ENCODE measurements at regions not wholly inside any gene's neighbourhood (a gene's known extent, or its start where the extent isn't known, plus 50 kb on each side); places are given as distances from the start of the nearest gene placed in this dataset.

DNA sequence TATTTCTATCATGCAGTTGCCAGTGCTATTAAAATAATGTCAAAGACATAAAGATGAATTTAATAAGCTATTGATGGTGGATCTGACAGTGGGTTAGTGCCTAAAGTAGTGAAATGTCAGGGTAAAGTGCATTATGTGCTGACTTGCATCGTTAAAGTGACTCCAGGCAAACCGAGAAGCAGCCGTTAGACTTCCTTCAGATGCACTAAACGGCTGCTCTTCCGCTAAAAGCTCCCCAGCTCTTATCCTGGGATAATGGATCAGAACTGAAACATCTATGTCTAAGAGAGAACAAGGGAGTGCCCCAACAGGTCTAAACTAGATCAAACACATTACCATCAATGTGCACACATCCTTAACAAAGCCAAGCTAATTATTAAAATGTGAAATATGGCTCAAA lies 468.2 kb downstream of the NTRK2 start:
- in situ Hi-C loops (cut with MboI) (no loop called here), intact Hi-C loops (cut with micrococcal nuclease) (no loop called here)
- no peaks in the 10 kb centered on the region for H4K20me1 ChIP-seq (replicated peaks; ENCODE audit: control insufficient read depth, insufficient read depth, low read length)
- CTCF ChIA-PET (ENCODE audit: low intra/inter-chr PET ratio) = no interaction called here
- FAIRE-seq (no peak), DNase-seq (ENCODE audit: extremely low read depth in 1 of 4, low spot score in 3 of 4) (no peak), ATAC-seq (no peak)
- H3K9me3 ChIP-seq (replicated peaks; ENCODE audit: control insufficient read depth, insufficient read depth, low read depth, low read length) = no peaks in the 10 kb centered on the region
- no peak overlapping the region for H3K4me2 ChIP-seq (ENCODE audit: insufficient read depth, low read length)
- POLR2A ChIA-PET = no interaction called here
- no TSS peak for BruUV-seq (replicated peaks)
- H3K27ac ChIP-seq (ENCODE audit: extremely low read depth, low read depth, low read length) = no peak overlapping the region
- whole genome bisulfite sequencing (ENCODE audit: insufficient coverage, low coverage, missing lambda C conversion rate) = 0% methylated on average over 5 of the region's 5 CpGs
- no peaks in the 10 kb centered on the region for H3K27me3 ChIP-seq (ENCODE audit: control insufficient read depth in 2 of 2, insufficient read depth in 2 of 2, low read length in 2 of 2)
- no peaks in the 10 kb centered on the region for H3K36me3 ChIP-seq (ENCODE audit: control insufficient read depth, insufficient read depth, low read length)
- no peaks in the 10 kb centered on the region for H3K79me2 ChIP-seq (ENCODE audit: control insufficient read depth, insufficient read depth, low read length)
- no peak for TF ChIP-seq PHTF2 (CRISPR knock-in tag; IDR thresholded peaks at IDR 0.05)
- TF ChIP-seq ZNF695 (CRISPR knock-in tag; IDR thresholded peaks at IDR 0.05) = no peak
- TF ChIP-seq MBD1 (CRISPR knock-in tag; IDR thresholded peaks at IDR 0.05) = no peak
- no peak for TF ChIP-seq SMARCA4 (IDR thresholded peaks at IDR 0.05)
- no peak for TF ChIP-seq RBFOX2 (IDR thresholded peaks at IDR 0.05; ENCODE audit: low read depth, low read length)
- TF ChIP-seq CREB3L1 (IDR thresholded peaks at IDR 0.05; ENCODE audit: borderline replicate concordance, low read depth) = no peak
- no peak for TF ChIP-seq MEIS2 (IDR thresholded peaks at IDR 0.05; ENCODE audit: partially characterized antibody)
- TF ChIP-seq NR4A1 (CRISPR knock-in tag; IDR thresholded peaks at IDR 0.05) = no peak
- no peak for TF ChIP-seq NR4A1 (tag; IDR thresholded peaks at IDR 0.05)
- no peak for TF ChIP-seq ZBTB34 (CRISPR knock-in tag; IDR thresholded peaks at IDR 0.05)
- TF ChIP-seq EP400 (IDR thresholded peaks at IDR 0.05) = no peak
- no peak for TF ChIP-seq SP1 (CRISPR knock-in tag; IDR thresholded peaks at IDR 0.05)
- H3K9me1 ChIP-seq (ENCODE audit: control insufficient read depth, insufficient read depth, low read length) = no peaks in the 10 kb centered on the region
- no peak overlapping the region for H3K4me3 ChIP-seq
- H2AFZ ChIP-seq (ENCODE audit: low read depth, low read length) = no peak overlapping the region
- no peaks in the 10 kb centered on the region for H3K4me1 ChIP-seq (replicated peaks in 1 of 2; ENCODE audit: control insufficient read depth in 2 of 2, insufficient read depth in 2 of 2, low read length in 2 of 2)
- H3K9ac ChIP-seq (ENCODE audit: insufficient read depth in 1 of 2, low read depth in 2 of 2, low read length in 2 of 2) = no peak overlapping the region
